H1 (cell line): ENCODE measurements at regions not wholly inside any gene's neighbourhood (a gene's known extent, or its start where the extent isn't known, plus 50 kb on each side); places are given as distances from the start of the nearest gene placed in this dataset.

Experiments
- BACH1 ChIP-seq: IDR thresholded peaks from 2 replicates; pipeline ENCODE4 v1.6.1; 2012; ENCODE audit warnings: low read length, improper control_type of control experiment
- BCL11A ChIP-seq, 2 experiments: IDR thresholded peaks; one replicate each; pipeline ENCODE4 v1.6.1; 2011; ENCODE audit warnings: low read depth in 2 of 2, low read length in 2 of 2, mild to moderate bottlenecking in 2 of 2
- CBX8 ChIP-seq: fragments of 300-800, 300-1000 bp; sonication (generic); IDR thresholded peaks from 2 replicates; pipeline ENCODE4 v1.7.1; 2016; ENCODE audit warnings: low read depth, low read length, borderline replicate concordance
- CTBP2 ChIP-seq: IDR thresholded peaks from 2 replicates; pipeline ENCODE4 v1.7.0; 2011; ENCODE audit warnings: borderline replicate concordance, mild to moderate bottlenecking, moderate library complexity, mixed read lengths, low read length; ENCODE audit not compliant: insufficient read depth, insufficient read length
- GTF2F1 ChIP-seq: IDR thresholded peaks from 2 replicates; pipeline ENCODE4 v1.6.1; 2012; ENCODE audit warnings: low read depth, low read length, improper control_type of control experiment, borderline replicate concordance
- HDAC2 ChIP-seq, 2 experiments: fragments of 300-600 bp in 1 of 2; sonication (generic) in 1 of 2; IDR thresholded peaks; 2 replicates each; pipeline ENCODE4 v1.6.1; 2011 to 2012; ENCODE audit warnings: low read depth in 2 of 2, low read length in 2 of 2, mild to moderate bottlenecking in 2 of 2, moderate library complexity in 2 of 2, borderline replicate concordance in 1 of 2, inconsistent platforms in 1 of 2
- NRF1 ChIP-seq: IDR thresholded peaks from 2 replicates; pipeline ENCODE4 v1.6.1; 2011; ENCODE audit warnings: mild to moderate bottlenecking, low read depth, low read length, improper control_type of control experiment
- PHF8 ChIP-seq: fragments of 200-600 bp; sonication (generic); conservative IDR thresholded peaks from 2 replicates; pipeline ENCODE4 v1.7.1; 2012; ENCODE audit warnings: low read depth, mild to moderate bottlenecking, inconsistent platforms, low read length, moderate library complexity
- POLR2A ChIP-seq, 2 experiments: IDR thresholded peaks; 1 replicate in 1 of 2; 2 replicates in 1 of 2; pipeline ENCODE4 v1.6.1; 2011; ENCODE audit warnings: low read depth in 2 of 2, low read length in 2 of 2, mild to moderate bottlenecking in 2 of 2; ENCODE audit errors: control extremely low read depth in 1 of 2
- SP2 ChIP-seq: IDR thresholded peaks from 2 replicates; pipeline ENCODE4 v1.6.1; 2012; ENCODE audit warnings: mild to moderate bottlenecking, low read length, inconsistent platforms
- SP4 ChIP-seq: IDR thresholded peaks from 2 replicates; pipeline ENCODE4 v1.6.1; 2012; ENCODE audit warnings: low read length, inconsistent platforms
- TF ChIP-seq, protein P1 (sequence below): fragments of 300-600 bp; sonication (generic); IDR thresholded peaks from 2 replicates; pipeline ENCODE4 v1.7.1; 2012; ENCODE audit warnings: low read length, moderate library complexity, mild to moderate bottlenecking, inconsistent platforms; ENCODE audit not compliant: insufficient replicate concordance
- TF ChIP-seq, protein P2 (sequence below): IDR thresholded peaks from 2 replicates; pipeline ENCODE4 v1.6.1; 2012; ENCODE audit warnings: inconsistent platforms

DNA sequence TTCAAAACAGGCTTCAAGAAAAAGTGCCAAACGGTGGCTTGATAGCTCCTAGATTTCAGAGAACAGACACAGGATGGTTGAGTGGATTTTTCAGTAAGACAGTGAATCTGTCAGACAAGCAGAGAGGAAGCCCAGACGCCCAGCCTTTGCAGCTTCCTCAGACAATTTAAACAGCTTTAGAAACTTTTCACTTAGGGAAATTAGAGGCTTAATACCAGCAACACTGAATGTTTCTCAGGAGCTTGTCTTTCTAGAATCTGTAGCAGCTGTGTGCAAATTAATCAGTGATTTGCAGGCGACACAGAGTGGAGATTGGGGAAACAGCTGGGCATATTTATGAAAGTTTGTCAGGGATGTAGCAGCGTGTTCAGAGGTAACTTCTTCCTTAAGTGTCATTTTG is 362.1 kb downstream of the GALC start (continued):
- TF ChIP-seq, protein P1, sequence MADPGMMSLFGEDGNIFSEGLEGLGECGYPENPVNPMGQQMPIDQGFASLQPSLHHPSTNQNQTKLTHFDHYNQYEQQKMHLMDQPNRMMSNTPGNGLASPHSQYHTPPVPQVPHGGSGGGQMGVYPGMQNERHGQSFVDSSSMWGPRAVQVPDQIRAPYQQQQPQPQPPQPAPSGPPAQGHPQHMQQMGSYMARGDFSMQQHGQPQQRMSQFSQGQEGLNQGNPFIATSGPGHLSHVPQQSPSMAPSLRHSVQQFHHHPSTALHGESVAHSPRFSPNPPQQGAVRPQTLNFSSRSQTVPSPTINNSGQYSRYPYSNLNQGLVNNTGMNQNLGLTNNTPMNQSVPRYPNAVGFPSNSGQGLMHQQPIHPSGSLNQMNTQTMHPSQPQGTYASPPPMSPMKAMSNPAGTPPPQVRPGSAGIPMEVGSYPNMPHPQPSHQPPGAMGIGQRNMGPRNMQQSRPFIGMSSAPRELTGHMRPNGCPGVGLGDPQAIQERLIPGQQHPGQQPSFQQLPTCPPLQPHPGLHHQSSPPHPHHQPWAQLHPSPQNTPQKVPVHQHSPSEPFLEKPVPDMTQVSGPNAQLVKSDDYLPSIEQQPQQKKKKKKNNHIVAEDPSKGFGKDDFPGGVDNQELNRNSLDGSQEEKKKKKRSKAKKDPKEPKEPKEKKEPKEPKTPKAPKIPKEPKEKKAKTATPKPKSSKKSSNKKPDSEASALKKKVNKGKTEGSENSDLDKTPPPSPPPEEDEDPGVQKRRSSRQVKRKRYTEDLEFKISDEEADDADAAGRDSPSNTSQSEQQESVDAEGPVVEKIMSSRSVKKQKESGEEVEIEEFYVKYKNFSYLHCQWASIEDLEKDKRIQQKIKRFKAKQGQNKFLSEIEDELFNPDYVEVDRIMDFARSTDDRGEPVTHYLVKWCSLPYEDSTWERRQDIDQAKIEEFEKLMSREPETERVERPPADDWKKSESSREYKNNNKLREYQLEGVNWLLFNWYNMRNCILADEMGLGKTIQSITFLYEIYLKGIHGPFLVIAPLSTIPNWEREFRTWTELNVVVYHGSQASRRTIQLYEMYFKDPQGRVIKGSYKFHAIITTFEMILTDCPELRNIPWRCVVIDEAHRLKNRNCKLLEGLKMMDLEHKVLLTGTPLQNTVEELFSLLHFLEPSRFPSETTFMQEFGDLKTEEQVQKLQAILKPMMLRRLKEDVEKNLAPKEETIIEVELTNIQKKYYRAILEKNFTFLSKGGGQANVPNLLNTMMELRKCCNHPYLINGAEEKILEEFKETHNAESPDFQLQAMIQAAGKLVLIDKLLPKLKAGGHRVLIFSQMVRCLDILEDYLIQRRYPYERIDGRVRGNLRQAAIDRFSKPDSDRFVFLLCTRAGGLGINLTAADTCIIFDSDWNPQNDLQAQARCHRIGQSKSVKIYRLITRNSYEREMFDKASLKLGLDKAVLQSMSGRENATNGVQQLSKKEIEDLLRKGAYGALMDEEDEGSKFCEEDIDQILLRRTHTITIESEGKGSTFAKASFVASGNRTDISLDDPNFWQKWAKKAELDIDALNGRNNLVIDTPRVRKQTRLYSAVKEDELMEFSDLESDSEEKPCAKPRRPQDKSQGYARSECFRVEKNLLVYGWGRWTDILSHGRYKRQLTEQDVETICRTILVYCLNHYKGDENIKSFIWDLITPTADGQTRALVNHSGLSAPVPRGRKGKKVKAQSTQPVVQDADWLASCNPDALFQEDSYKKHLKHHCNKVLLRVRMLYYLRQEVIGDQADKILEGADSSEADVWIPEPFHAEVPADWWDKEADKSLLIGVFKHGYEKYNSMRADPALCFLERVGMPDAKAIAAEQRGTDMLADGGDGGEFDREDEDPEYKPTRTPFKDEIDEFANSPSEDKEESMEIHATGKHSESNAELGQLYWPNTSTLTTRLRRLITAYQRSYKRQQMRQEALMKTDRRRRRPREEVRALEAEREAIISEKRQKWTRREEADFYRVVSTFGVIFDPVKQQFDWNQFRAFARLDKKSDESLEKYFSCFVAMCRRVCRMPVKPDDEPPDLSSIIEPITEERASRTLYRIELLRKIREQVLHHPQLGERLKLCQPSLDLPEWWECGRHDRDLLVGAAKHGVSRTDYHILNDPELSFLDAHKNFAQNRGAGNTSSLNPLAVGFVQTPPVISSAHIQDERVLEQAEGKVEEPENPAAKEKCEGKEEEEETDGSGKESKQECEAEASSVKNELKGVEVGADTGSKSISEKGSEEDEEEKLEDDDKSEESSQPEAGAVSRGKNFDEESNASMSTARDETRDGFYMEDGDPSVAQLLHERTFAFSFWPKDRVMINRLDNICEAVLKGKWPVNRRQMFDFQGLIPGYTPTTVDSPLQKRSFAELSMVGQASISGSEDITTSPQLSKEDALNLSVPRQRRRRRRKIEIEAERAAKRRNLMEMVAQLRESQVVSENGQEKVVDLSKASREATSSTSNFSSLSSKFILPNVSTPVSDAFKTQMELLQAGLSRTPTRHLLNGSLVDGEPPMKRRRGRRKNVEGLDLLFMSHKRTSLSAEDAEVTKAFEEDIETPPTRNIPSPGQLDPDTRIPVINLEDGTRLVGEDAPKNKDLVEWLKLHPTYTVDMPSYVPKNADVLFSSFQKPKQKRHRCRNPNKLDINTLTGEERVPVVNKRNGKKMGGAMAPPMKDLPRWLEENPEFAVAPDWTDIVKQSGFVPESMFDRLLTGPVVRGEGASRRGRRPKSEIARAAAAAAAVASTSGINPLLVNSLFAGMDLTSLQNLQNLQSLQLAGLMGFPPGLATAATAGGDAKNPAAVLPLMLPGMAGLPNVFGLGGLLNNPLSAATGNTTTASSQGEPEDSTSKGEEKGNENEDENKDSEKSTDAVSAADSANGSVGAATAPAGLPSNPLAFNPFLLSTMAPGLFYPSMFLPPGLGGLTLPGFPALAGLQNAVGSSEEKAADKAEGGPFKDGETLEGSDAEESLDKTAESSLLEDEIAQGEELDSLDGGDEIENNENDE = no peak
- TF ChIP-seq SP2 (no peak), BACH1 (no peak), PHF8 (no peak), CTBP2 (no peak), SP4 (no peak), HDAC2 (IDR thresholded peaks at IDR 0.05; ENCODE audit: borderline replicate concordance in 1 of 2, low read depth in 2 of 2, low read length in 2 of 2) (no peak), NRF1 (no peak), GTF2F1 (no peak), POLR2A (IDR thresholded peaks at IDR 0.05; ENCODE audit: control extremely low read depth in 1 of 2, low read depth in 2 of 2, low read length in 2 of 2) (no peak), CBX8 (no peak), BCL11A (IDR thresholded peaks at IDR 0.05; ENCODE audit: low read depth in 2 of 2, low read length in 2 of 2) (no peak)
- TF ChIP-seq, protein P2, sequence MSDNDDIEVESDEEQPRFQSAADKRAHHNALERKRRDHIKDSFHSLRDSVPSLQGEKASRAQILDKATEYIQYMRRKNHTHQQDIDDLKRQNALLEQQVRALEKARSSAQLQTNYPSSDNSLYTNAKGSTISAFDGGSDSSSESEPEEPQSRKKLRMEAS = no peak
